Osteoblast (primary cell): ENCODE measurements at regions not wholly inside any gene's neighbourhood (a gene's known extent, or its start where the extent isn't known, plus 50 kb on each side); places are given as distances from the start of the nearest gene placed in this dataset.

Experiments used
- DNase-seq: peaks from one replicate; pipeline ENCODE4 v3.0.0; 2011; ENCODE audit warnings: low spot score, mixed read lengths; ENCODE audit not compliant: insufficient read length; ENCODE audit errors: missing footprints
- H2AFZ ChIP-seq: 2 replicates; pipeline ENCODE4 v1.6.0; 2011; ENCODE audit warnings: mild to moderate bottlenecking, low read length
- H3K27ac ChIP-seq: 2 replicates; pipeline ENCODE4 v1.5.1; 2011; ENCODE audit warnings: mild to moderate bottlenecking, low read depth, low read length, moderate library complexity
- H3K27me3 ChIP-seq: 2 replicates; pipeline ENCODE4 v1.6.0; 2012; ENCODE audit warnings: mild to moderate bottlenecking, control low read depth, inconsistent platforms, low read length, moderate library complexity; ENCODE audit not compliant: insufficient read depth
- H3K36me3 ChIP-seq: 2 replicates; pipeline ENCODE4 v1.5.1; 2011; ENCODE audit warnings: mild to moderate bottlenecking, low read length, control low read depth, moderate library complexity; ENCODE audit not compliant: insufficient read depth
- H3K4me1 ChIP-seq: 2 replicates; pipeline ENCODE4 v1.5.1; 2011; ENCODE audit warnings: mild to moderate bottlenecking, low read length, control low read depth, moderate library complexity; ENCODE audit not compliant: insufficient read depth
- H3K4me2 ChIP-seq: 2 replicates; pipeline ENCODE4 v1.6.0; 2011; ENCODE audit warnings: mild to moderate bottlenecking, low read length; ENCODE audit not compliant: insufficient read depth
- H3K4me3 ChIP-seq: fragments of 200-600 bp; sonication (generic); 3 replicates; pipeline ENCODE4 v1.5.1; 2012; ENCODE audit warnings: mild to moderate bottlenecking, low read length, inconsistent platforms; ENCODE audit not compliant: insufficient read depth
- H3K79me2 ChIP-seq: 2 replicates; pipeline ENCODE4 v1.6.0; 2012; ENCODE audit warnings: mild to moderate bottlenecking, low read length, control low read depth, inconsistent platforms; ENCODE audit not compliant: insufficient read depth
- H3K9me3 ChIP-seq: 2 replicates; pipeline ENCODE4 v1.5.1; 2011; ENCODE audit warnings: low read depth, low read length, control low read depth
- H4K20me1 ChIP-seq: 2 replicates; pipeline ENCODE4 v1.6.0; 2012; ENCODE audit warnings: mild to moderate bottlenecking, low read length, control low read depth; ENCODE audit not compliant: insufficient read depth
- TF ChIP-seq, protein P1 (sequence below): IDR thresholded peaks from 2 replicates; pipeline ENCODE4 v1.5.1; 2011; ENCODE audit warnings: mild to moderate bottlenecking, low read depth, low read length, moderate library complexity; ENCODE audit errors: extremely low read depth

GRCh38 chr11:91804042-91804441 is 420.6 kb upstream of the FAT3 start:
- no peaks in the 10 kb centered on the region for H3K79me2 ChIP-seq
- no peaks in the 10 kb centered on the region for H3K4me1 ChIP-seq
- no peaks in the 10 kb centered on the region for H3K27me3 ChIP-seq
- H2AFZ ChIP-seq, result no peak overlapping the region
- no peaks in the 10 kb centered on the region for H3K36me3 ChIP-seq
- no peak overlapping the region for H3K4me3 ChIP-seq
- no peak overlapping the region for H3K4me2 ChIP-seq
- no peaks in the 10 kb centered on the region for H3K9me3 ChIP-seq
- no peak overlapping the region for H3K27ac ChIP-seq
- TF ChIP-seq, protein P1, sequence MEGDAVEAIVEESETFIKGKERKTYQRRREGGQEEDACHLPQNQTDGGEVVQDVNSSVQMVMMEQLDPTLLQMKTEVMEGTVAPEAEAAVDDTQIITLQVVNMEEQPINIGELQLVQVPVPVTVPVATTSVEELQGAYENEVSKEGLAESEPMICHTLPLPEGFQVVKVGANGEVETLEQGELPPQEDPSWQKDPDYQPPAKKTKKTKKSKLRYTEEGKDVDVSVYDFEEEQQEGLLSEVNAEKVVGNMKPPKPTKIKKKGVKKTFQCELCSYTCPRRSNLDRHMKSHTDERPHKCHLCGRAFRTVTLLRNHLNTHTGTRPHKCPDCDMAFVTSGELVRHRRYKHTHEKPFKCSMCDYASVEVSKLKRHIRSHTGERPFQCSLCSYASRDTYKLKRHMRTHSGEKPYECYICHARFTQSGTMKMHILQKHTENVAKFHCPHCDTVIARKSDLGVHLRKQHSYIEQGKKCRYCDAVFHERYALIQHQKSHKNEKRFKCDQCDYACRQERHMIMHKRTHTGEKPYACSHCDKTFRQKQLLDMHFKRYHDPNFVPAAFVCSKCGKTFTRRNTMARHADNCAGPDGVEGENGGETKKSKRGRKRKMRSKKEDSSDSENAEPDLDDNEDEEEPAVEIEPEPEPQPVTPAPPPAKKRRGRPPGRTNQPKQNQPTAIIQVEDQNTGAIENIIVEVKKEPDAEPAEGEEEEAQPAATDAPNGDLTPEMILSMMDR, result no peak
- H4K20me1 ChIP-seq, result no peaks in the 10 kb centered on the region
- DNase-seq, result no peak

DNA sequence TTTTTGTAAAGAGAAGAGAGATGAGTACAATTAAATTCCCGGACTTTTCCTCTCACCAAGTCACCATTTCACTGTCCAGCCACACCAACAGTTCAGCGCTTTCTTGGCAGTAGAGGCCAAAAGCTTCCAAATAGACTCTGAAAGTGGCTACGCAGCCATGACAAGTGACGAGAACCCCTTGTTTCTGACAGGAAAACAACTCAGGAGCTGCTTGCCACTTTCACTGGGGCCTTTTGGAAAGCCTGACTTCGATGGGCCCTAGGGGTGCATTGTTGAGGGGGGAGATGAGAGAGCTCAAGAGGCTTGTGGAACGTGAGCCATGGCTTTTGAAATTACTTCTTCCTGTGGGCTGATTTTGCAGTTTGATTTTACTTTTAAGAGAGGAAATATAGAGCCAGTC is 422.1 kb upstream of the FAT3 start:
- H3K79me2 ChIP-seq, result no peaks in the 10 kb centered on the region
- H3K9me3 ChIP-seq, result no peaks in the 10 kb centered on the region
- no peak overlapping the region for H2AFZ ChIP-seq
- no peaks in the 10 kb centered on the region for H3K4me1 ChIP-seq
- H3K27ac ChIP-seq, result no peak overlapping the region
- no peak for DNase-seq
- H3K27me3 ChIP-seq, result no peaks in the 10 kb centered on the region
- TF ChIP-seq, protein P1, result no peak
- no peak overlapping the region for H3K4me3 ChIP-seq
- H3K36me3 ChIP-seq, result no peaks in the 10 kb centered on the region
- H4K20me1 ChIP-seq, result no peaks in the 10 kb centered on the region
- H3K4me2 ChIP-seq, result no peak overlapping the region

DNA sequence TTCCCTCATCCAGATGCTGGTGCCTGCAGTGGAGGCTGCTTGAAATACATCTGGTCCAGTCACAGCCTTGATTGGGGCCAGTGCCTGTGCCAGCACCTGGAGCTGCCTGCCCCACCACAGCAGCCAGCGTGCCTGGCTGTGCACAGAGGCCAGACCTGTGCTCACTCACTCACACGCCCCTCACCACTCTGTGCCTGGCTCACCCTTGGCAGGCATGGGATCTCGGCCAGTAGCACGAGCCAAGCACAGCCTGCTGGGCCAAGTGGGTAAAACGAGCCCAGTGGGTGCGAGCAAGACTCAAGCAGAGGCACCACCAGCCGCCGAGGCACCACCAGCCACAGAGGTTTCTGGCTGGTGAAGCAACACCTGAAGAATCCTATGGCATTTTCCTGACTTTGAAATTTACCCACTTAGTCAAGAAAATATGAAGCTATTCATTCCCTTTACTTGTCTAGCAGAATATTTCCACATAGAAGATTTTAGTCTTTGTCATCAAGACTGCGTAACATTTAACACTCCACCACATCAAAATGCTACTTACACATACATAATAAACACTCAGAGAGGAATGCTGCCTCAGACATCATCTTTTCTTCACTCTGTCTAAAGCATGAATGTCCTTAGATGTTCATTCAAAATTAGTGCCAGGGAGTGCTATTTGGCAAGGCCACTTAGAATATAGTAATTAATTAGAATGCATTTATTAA is 424.3 kb upstream of the FAT3 start:
- no peak for DNase-seq
- H3K9me3 ChIP-seq, result no peaks in the 10 kb centered on the region
- no peak overlapping the region for H3K4me2 ChIP-seq
- no peak overlapping the region for H2AFZ ChIP-seq
- H3K27ac ChIP-seq, result no peak overlapping the region
- no peaks in the 10 kb centered on the region for H3K27me3 ChIP-seq
- H3K79me2 ChIP-seq, result no peaks in the 10 kb centered on the region
- H3K4me3 ChIP-seq, result no peak overlapping the region
- no peaks in the 10 kb centered on the region for H3K36me3 ChIP-seq
- no peaks in the 10 kb centered on the region for H4K20me1 ChIP-seq
- no peaks in the 10 kb centered on the region for H3K4me1 ChIP-seq
- TF ChIP-seq, protein P1, result no peak

DNA sequence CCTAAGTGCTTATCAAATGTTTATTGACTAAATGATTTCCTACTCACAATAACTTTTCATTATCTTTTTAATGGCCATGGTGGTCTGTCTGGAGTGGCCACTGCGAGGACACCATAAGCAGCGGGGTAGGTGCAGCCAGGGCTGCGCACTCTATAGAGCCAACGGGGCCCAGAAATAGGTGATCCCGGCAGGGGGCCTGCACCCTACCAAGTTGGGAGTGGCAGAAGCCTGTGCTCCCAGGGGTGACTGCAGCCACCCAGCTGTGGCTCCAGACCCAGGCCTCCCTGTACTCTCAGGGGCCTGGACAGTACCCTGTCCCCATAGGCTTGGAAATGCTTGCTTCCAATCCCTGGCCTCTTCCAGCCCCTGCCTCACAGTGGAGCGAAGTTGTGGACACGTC is 426.4 kb upstream of the FAT3 start:
- TF ChIP-seq, protein P1, result no peak
- DNase-seq, result no peak
- H3K4me1 ChIP-seq, result no peaks in the 10 kb centered on the region
- no peak overlapping the region for H2AFZ ChIP-seq
- no peaks in the 10 kb centered on the region for H3K27me3 ChIP-seq
- no peak overlapping the region for H3K27ac ChIP-seq
- no peaks in the 10 kb centered on the region for H3K9me3 ChIP-seq
- H3K4me3 ChIP-seq, result no peak overlapping the region
- H3K36me3 ChIP-seq, result no peaks in the 10 kb centered on the region
- H3K4me2 ChIP-seq, result no peak overlapping the region
- no peaks in the 10 kb centered on the region for H4K20me1 ChIP-seq
- no peaks in the 10 kb centered on the region for H3K79me2 ChIP-seq
